Fibroblast of mammary gland (primary cell): ENCODE measurements at regions not wholly inside any gene's neighbourhood (a gene's known extent, or its start where the extent isn't known, plus 50 kb on each side); places are given as distances from the start of the nearest gene placed in this dataset.
A peak's percentile ranks its signal among the peaks of the same experiment; 100 is the strongest.

Experiments used
- DNase-seq: peaks from one replicate; pipeline ENCODE4 v3.0.0-alpha.2; 2010; ENCODE audit warnings: low read depth
- H3K4me3 ChIP-seq: 2 replicates; pipeline ENCODE4 v1.5.1; 2011; ENCODE audit warnings: low read depth, mild to moderate bottlenecking, low read length, moderate library complexity; ENCODE audit not compliant: control insufficient read depth
- CTCF ChIP-seq: conservative IDR thresholded peaks from 2 replicates; pipeline ENCODE4 v1.5.1; 2011; ENCODE audit warnings: low read depth, low read length, inconsistent platforms; ENCODE audit not compliant: control insufficient read depth, insufficient read depth

- DNase-seq, result no peak
- no peak for TF ChIP-seq CTCF
- H3K4me3 ChIP-seq, result no peak overlapping the region
Observed at GRCh38 chr5:13569090-13569715, 375.3 kb downstream of the DNAH5 start.

- DNase-seq, result peak; percentile 76
- no peak for TF ChIP-seq CTCF
- H3K4me3 ChIP-seq, result no peak overlapping the region
Observed at GRCh38 chr5:13567819-13568218, 376.7 kb downstream of the DNAH5 start.

GRCh38 chr5:13566871-13567339 is 377.6 kb downstream of the DNAH5 start:
- no peak overlapping the region for H3K4me3 ChIP-seq
- peak; percentile 86 for DNase-seq
- no peak for TF ChIP-seq CTCF

- DNase-seq, result no peak
- no peak overlapping the region for H3K4me3 ChIP-seq
- TF ChIP-seq CTCF, result no peak
Observed at GRCh38 chr5:13558408-13558807, 386.1 kb downstream of the DNAH5 start.

DNA sequence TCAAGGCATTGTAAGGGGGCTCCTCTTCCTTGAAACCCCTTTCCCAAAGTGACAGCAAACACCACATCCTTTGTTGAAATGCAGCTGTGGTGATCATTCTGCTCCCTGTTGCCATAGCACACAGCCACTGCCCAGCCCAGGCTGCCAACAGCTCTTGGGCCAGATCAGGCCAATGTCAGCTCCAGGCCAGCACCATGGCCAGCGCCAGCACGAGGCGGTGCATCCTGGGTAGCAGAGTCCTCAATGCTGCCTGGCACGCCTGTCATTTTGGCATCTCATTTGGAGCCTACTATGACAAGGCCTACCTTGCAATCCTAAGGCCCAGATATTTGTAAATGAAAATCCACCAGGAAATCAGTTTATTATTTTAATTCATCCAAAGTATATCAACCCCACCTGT is 390.6 kb downstream of the DNAH5 start:
- no peak overlapping the region for H3K4me3 ChIP-seq
- peak; percentile 15 for DNase-seq
- no peak for TF ChIP-seq CTCF

DNA sequence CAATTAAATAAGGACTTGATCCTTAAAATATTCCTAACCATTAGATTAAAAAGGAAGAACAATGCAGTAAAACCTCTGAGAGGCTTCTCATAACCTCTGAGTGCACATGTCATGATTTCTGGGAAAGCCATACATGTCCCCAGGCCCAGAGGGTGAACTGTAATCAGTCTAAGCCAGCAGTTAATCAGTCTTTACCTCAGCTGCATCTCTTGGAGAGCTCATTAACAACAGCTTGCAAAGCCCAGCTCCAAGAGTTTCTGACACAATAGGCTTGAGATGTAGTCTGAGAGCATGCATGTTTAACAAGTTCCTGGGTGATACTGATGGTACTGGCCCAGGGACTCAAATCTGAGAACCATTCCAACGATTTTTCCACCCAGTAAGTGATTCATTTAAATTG is 392.1 kb downstream of the DNAH5 start:
- no peak overlapping the region for H3K4me3 ChIP-seq
- no peak for DNase-seq
- TF ChIP-seq CTCF, result no peak

DNA sequence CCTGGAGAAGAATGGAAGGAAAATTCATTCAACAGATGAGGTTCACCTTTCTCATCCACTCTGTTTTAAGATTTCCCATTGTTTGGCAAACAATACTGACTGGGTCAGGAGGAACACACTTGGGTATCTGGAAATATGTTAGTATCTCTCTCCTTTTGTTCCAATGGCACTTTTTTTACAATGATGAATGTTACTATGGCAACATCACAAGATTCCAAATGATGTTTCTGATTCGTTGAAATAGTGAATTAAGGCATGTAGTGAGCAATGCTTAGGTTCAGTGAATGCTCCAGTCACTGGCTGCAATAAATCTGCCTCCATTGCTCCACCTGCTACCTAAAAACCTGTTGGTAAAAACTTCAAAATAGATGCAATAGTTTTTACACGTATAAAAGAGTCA is 392.8 kb downstream of the DNAH5 start:
- no peak for TF ChIP-seq CTCF
- H3K4me3 ChIP-seq, result no peak overlapping the region
- DNase-seq, result no peak
